IMR-90 (cell line): ENCODE measurements at regions not wholly inside any gene's neighbourhood (a gene's known extent, or its start where the extent isn't known, plus 50 kb on each side); places are given as distances from the start of the nearest gene placed in this dataset.

Experiments used
- ATAC-seq: fragments of 200-7000 bp; cut with Tn5 transposase; 2 replicates; pipeline ENCODE4 v1.9.1; 2020; ENCODE audit warnings: low read depth, mild to moderate bottlenecking, moderate library complexity
- BruUV-seq: library from RNA; stranded (reverse); fragments of 400-500 nt; replicated peaks from 2 replicates; lab custom pipeline; 2021; lab: Mats Ljungman, UMichigan
- CTCF ChIA-PET: fragments of 300-600 bp; formaldehyde crosslinking; extraction: SDS; loops from one replicate; lab custom pipeline; 2021; ENCODE audit warnings: antibody characterized with exemption; lab: Yijun Ruan, JAX
- POLR2A ChIA-PET: fragments of 300-600 bp; sonication (Branson Sonifier 250); formaldehyde crosslinking; loops from one replicate; lab custom pipeline; 2022; ENCODE audit warnings: antibody characterized with exemption; ENCODE audit not compliant: unreplicated experiment; lab: Charles Lee
- DNase-seq: peaks from one replicate; pipeline ENCODE4 v3.0.0; 2013
- H2AFZ ChIP-seq: replicated peaks from 2 replicates; pipeline ENCODE3; 2013; ENCODE audit warnings: low read length, mild to moderate bottlenecking; ENCODE audit not compliant: poor library complexity
- H2AK5ac ChIP-seq: 2 replicates; pipeline ENCODE4 v1.6.1; 2013; ENCODE audit warnings: low read depth, low read length, inconsistent platforms
- H2AK9ac ChIP-seq: replicated peaks from 2 replicates; pipeline ENCODE3; 2013; ENCODE audit warnings: mild to moderate bottlenecking, low read depth, low read length, moderate library complexity; ENCODE audit not compliant: poor library complexity
- H2BK120ac ChIP-seq: 2 replicates; pipeline ENCODE4 v1.6.1; 2013; ENCODE audit warnings: low read depth, low read length, inconsistent platforms
- H2BK15ac ChIP-seq: 3 replicates; pipeline ENCODE4 v1.6.1; 2013; ENCODE audit warnings: low read depth, low read length, inconsistent platforms
- H2BK20ac ChIP-seq: 2 replicates; pipeline ENCODE4 v1.6.1; 2013; ENCODE audit warnings: low read depth, mild to moderate bottlenecking, inconsistent platforms, low read length, moderate library complexity
- H2BK5ac ChIP-seq: 2 replicates; pipeline ENCODE4 v1.6.1; 2013; ENCODE audit warnings: mild to moderate bottlenecking, low read depth, low read length, inconsistent platforms; ENCODE audit not compliant: poor library complexity, severe bottlenecking
- H3K14ac ChIP-seq: replicated peaks from 2 replicates; pipeline ENCODE4 v1.6.1; 2013; ENCODE audit warnings: low read depth, low read length, inconsistent platforms
- H3K18ac ChIP-seq: 2 replicates; pipeline ENCODE4 v1.6.1; 2013; ENCODE audit warnings: low read depth, low read length, control low read depth
- H3K23ac ChIP-seq: 2 replicates; pipeline ENCODE4 v1.6.1; 2013; ENCODE audit warnings: low read depth, low read length, inconsistent platforms
- H3K27ac ChIP-seq: 2 replicates; pipeline ENCODE4 v1.5.1; 2013; ENCODE audit warnings: mild to moderate bottlenecking, control low read depth, low read length; ENCODE audit not compliant: insufficient read depth
- H3K27me3 ChIP-seq: 2 replicates; pipeline ENCODE4 v1.6.1; 2013; ENCODE audit warnings: low read length; ENCODE audit not compliant: control insufficient read depth, insufficient read depth
- H3K36me3 ChIP-seq: 2 replicates; pipeline ENCODE4 v1.6.1; 2013; ENCODE audit warnings: low read length, mixed read lengths; ENCODE audit not compliant: control insufficient read depth, insufficient read depth
- H3K4ac ChIP-seq: 2 replicates; pipeline ENCODE4 v1.6.1; 2013; ENCODE audit warnings: low read depth, low read length, inconsistent platforms
- H3K4me1 ChIP-seq: 2 replicates; pipeline ENCODE4 v1.6.1; 2013; ENCODE audit warnings: low read length, mixed read lengths; ENCODE audit not compliant: control insufficient read depth, insufficient read depth
- H3K4me2 ChIP-seq: 2 replicates; pipeline ENCODE4 v1.6.1; 2013; ENCODE audit warnings: low read depth, mild to moderate bottlenecking, control low read depth, low read length, moderate library complexity
- H3K4me3 ChIP-seq: 2 replicates; pipeline ENCODE4 v1.5.1; 2013; ENCODE audit warnings: low read depth, mild to moderate bottlenecking, control low read depth, low read length, moderate library complexity; ENCODE audit not compliant: insufficient read depth
- H3K56ac ChIP-seq: 2 replicates; pipeline ENCODE4 v1.6.1; 2013; ENCODE audit warnings: low read length, inconsistent platforms; ENCODE audit not compliant: insufficient read depth; ENCODE audit errors: extremely low read depth
- H3K79me1 ChIP-seq, 2 experiments: 2 replicates each; pipeline ENCODE4 v1.6.1; 2013; ENCODE audit warnings: low read length in 2 of 2, inconsistent platforms in 1 of 2, low read depth in 1 of 2
- H3K9ac ChIP-seq: 2 replicates; pipeline ENCODE4 v1.6.1; 2013; ENCODE audit warnings: low read depth, low read length, control low read depth
- H3K9me1 ChIP-seq: 2 replicates; pipeline ENCODE4 v1.6.1; 2013; ENCODE audit warnings: low read length, inconsistent platforms; ENCODE audit not compliant: insufficient read depth
- H3K9me3 ChIP-seq: 2 replicates; pipeline ENCODE4 v1.6.1; 2013; ENCODE audit warnings: low read length; ENCODE audit not compliant: control insufficient read depth, insufficient read depth
- H4K20me1 ChIP-seq: 2 replicates; pipeline ENCODE4 v1.6.1; 2013; ENCODE audit warnings: low read length, inconsistent platforms; ENCODE audit not compliant: insufficient read depth
- H4K5ac ChIP-seq: 2 replicates; pipeline ENCODE4 v1.6.1; 2013; ENCODE audit warnings: mild to moderate bottlenecking, low read depth, low read length, control low read depth
- H4K8ac ChIP-seq, 2 experiments: 2 replicates each; pipeline ENCODE4 v1.6.1; 2013; ENCODE audit warnings: low read depth in 2 of 2, low read length in 2 of 2, control low read depth in 1 of 2, inconsistent platforms in 1 of 2
- H4K91ac ChIP-seq: 2 replicates; pipeline ENCODE4 v1.6.1; 2013; ENCODE audit warnings: low read depth, low read length, inconsistent platforms; ENCODE audit not compliant: insufficient read depth
- CEBPB ChIP-seq: IDR thresholded peaks from 2 replicates; pipeline ENCODE4 v1.6.1; 2012; ENCODE audit warnings: low read depth, low read length, improper control_type of control experiment
- FOS ChIP-seq: fragments of 150-350 bp; IDR thresholded peaks from 2 replicates; pipeline ENCODE4 v1.6.1; 2016; ENCODE audit warnings: low read depth, low read length
- MAFK ChIP-seq: IDR thresholded peaks from 2 replicates; pipeline ENCODE4 v1.6.1; 2012; ENCODE audit warnings: low read depth, low read length, improper control_type of control experiment
- RFX5 ChIP-seq: IDR thresholded peaks from 2 replicates; pipeline ENCODE4 v1.8.0; 2012; ENCODE audit warnings: low read depth, mild to moderate bottlenecking, low read length, moderate library complexity
- WGBS, 2 experiments: methylation state at CpG; one replicate each; pipeline versions ENCODE4 v1.1.5 to v1.1.7; 2013; ENCODE audit warnings: missing lambda C conversion rate in 2 of 2; ENCODE audit not compliant: insufficient read length in 1 of 2; ENCODE audit errors: extremely low coverage in 2 of 2; 5-methylcytosine and 5-hydroxymethylcytosine counted together
- dilution Hi-C: fragments of 300-500 bp; cut with HindIII; formaldehyde crosslinking; loops from one replicate; pipeline ENCODE4 v1.14.3; 2018; ENCODE audit warnings: low sequenced_read_pairs; ENCODE audit not compliant: unreplicated experiment
- in situ Hi-C: fragments of 300-500 bp; cut with MboI; formaldehyde crosslinking; loops from 3 replicates; pipeline ENCODE4 v1.14.3; 2019; ENCODE audit warnings: low sequenced_read_pairs, inconsistent platforms, mixed read lengths
- intact Hi-C: fragments of 100-400 bp; cut with micrococcal nuclease; formaldehyde crosslinking; loops from 2 replicates; pipeline ENCODE4 v1.10.0; 2022
- TF ChIP-seq, protein P1 (sequence below): fragments of 150-350 bp; IDR thresholded peaks from 2 replicates; pipeline ENCODE4 v1.6.1; 2017; ENCODE audit warnings: mild to moderate bottlenecking, antibody characterized with exemption, low read length, low read depth

DNA sequence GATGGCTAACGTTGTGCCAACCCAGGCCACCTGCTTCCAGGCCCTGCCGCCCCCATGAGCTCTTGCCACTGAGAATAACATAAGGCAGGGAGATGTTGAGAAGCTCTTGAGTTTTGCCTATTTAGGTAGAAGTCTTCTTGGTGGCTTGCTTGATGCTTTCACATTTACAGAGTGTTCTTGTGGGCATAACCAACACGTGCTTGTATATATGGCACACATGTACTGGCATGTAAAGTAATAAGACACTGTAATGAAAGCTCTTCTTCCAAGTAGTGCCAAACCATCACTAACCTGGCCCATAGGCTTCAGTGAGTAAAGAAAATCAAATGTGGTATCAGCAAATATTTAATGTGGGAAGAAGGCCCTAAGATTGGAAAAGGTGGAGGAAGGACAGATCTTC lies 146.9 kb upstream of the CITED2 start:
- no peak overlapping the region for H3K4me2 ChIP-seq
- BruUV-seq: no TSS peak
- no peak overlapping the region for H2AK9ac ChIP-seq
- no peak overlapping the region for H2BK5ac ChIP-seq
- H3K9me3 ChIP-seq: no peaks in the 10 kb centered on the region
- H2AFZ ChIP-seq: no peak overlapping the region
- H3K9me1 ChIP-seq: 0 out of 2 replicates have a peak, but pooled peaks cover 2% of the 10 kb centered on the region
- H2BK20ac ChIP-seq: no peak overlapping the region
- no peak overlapping the region for H2BK120ac ChIP-seq
- no peaks in the 10 kb centered on the region for H3K79me1 ChIP-seq
- 0 out of 3 replicates have a peak overlapping the region, but pooled peaks have one; percentile 26 for H2BK15ac ChIP-seq
- no peak overlapping the region for H3K23ac ChIP-seq
- peak overlapping the region; percentile 19; the same call in 1 of the 2 replicates for H3K4ac ChIP-seq
- no peak overlapping the region for H3K9ac ChIP-seq
- ATAC-seq (no peak), DNase-seq (no peak)
- peaks cover 6% of the 10 kb centered on the region for H3K4me1 ChIP-seq
- H2AK5ac ChIP-seq: 0 out of 2 replicates have a peak overlapping the region, but pooled peaks have one; percentile 17
- no peak overlapping the region for H4K8ac ChIP-seq
- H3K56ac ChIP-seq: no peak overlapping the region
- in situ Hi-C loops: no loop called here
- no peaks in the 10 kb centered on the region for H3K36me3 ChIP-seq
- no peak for TF ChIP-seq MAFK
- TF ChIP-seq FOS: no peak
- no peak for TF ChIP-seq CEBPB
- TF ChIP-seq RFX5: no peak
- TF ChIP-seq, protein P1, sequence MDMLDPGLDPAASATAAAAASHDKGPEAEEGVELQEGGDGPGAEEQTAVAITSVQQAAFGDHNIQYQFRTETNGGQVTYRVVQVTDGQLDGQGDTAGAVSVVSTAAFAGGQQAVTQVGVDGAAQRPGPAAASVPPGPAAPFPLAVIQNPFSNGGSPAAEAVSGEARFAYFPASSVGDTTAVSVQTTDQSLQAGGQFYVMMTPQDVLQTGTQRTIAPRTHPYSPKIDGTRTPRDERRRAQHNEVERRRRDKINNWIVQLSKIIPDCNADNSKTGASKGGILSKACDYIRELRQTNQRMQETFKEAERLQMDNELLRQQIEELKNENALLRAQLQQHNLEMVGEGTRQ: no peak
- dilution Hi-C loops: no loop called here
- POLR2A ChIA-PET: no interaction called here
- no peak overlapping the region for H4K91ac ChIP-seq
- no peak overlapping the region for H3K4me3 ChIP-seq
- H4K20me1 ChIP-seq: no peaks in the 10 kb centered on the region
- no peak overlapping the region for H3K27ac ChIP-seq
- CTCF ChIA-PET: no interaction called here
- H3K18ac ChIP-seq: peak overlapping the region; percentile 54; the same call in 1 of the 2 replicates
- 0 out of 2 replicates have a peak overlapping the region, but pooled peaks have one; percentile 30 for H3K14ac ChIP-seq
- H4K5ac ChIP-seq: no peak overlapping the region
- 80% methylated on average over 1 of the region's 3 CpGs; no CpG with 5 or more reads in 1 of the 2 experiments for WGBS, 2 experiments
- intact Hi-C loops: no loop called here
- H3K27me3 ChIP-seq: no peaks in the 10 kb centered on the region
